SK-N-SH (cell line): ENCODE measurements at regions not wholly inside any gene's neighbourhood (a gene's known extent, or its start where the extent isn't known, plus 50 kb on each side); places are given as distances from the start of the nearest gene placed in this dataset.

ENCODE experiments used
- CTCF ChIA-PET: fragments of 300-600, 350-600 bp; formaldehyde crosslinking; extraction: SDS; loops from one replicate; lab custom pipeline; 2021; lab: Yijun Ruan, JAX
- POLR2A ChIA-PET: fragments of 350-600 bp; sonication (Branson Sonifier 250); formaldehyde crosslinking; extraction: SDS; loops from one replicate; lab custom pipeline; 2020; ENCODE audit warnings: antibody characterized with exemption, inconsistent platforms; lab: Yijun Ruan, JAX
- DNase-seq: peaks from one replicate; pipeline ENCODE4 v3.0.0; 2012
- H2AFZ ChIP-seq: fragments of 200-600 bp; sonication (generic); 2 replicates; pipeline ENCODE4 v1.8.1; 2016; ENCODE audit warnings: antibody characterized with exemption, mild to moderate bottlenecking, low read depth
- H3F3A ChIP-seq: fragments of 200-600 bp; sonication (generic); replicated peaks from 2 replicates; pipeline ENCODE3; 2016; ENCODE audit warnings: antibody characterized with exemption, mild to moderate bottlenecking; ENCODE audit not compliant: insufficient read depth
- H3K27ac ChIP-seq, 2 experiments: fragments of 200-500 bp in 1 of 2; fragments of 200-600 bp in 1 of 2; sonication (Bioruptor generic) in 1 of 2; sonication (generic), shearing (Covaris generic) in 1 of 2; 2 replicates each; pipeline versions ENCODE4 v1.5.1 to v1.6.1; 2014 to 2016; ENCODE audit warnings: low read depth in 2 of 2, inconsistent platforms in 1 of 2, low read length in 1 of 2, mild to moderate bottlenecking in 1 of 2, mixed read lengths in 1 of 2
- H3K27me3 ChIP-seq: fragments of 200-600 bp; sonication (generic), shearing (Covaris generic); 2 replicates; pipeline ENCODE4 v1.6.1; 2016; ENCODE audit warnings: mixed run types; ENCODE audit not compliant: insufficient read depth
- H3K36me3 ChIP-seq, 2 experiments: fragments of 200-500 bp in 1 of 2; fragments of 200-600 bp in 1 of 2; sonication (Bioruptor generic) in 1 of 2; sonication (generic) in 1 of 2; replicated peaks in 1 of 2; 2 replicates each; pipeline versions ENCODE3 to v1.5.1; 2014 to 2016; ENCODE audit warnings: low read length in 1 of 2, mild to moderate bottlenecking in 1 of 2; ENCODE audit not compliant: insufficient read depth in 2 of 2, control insufficient read depth in 1 of 2
- H3K4me1 ChIP-seq, 2 experiments: fragments of 200-500 bp in 1 of 2; fragments of 200-600 bp in 1 of 2; sonication (Bioruptor generic) in 1 of 2; sonication (generic), shearing (Covaris generic) in 1 of 2; 2 replicates each; pipeline versions ENCODE4 v1.5.1 to v1.6.1; 2014 to 2016; ENCODE audit warnings: low read depth in 1 of 2, low read length in 1 of 2, mixed run types in 1 of 2; ENCODE audit not compliant: insufficient read depth in 2 of 2, control insufficient read depth in 1 of 2
- H3K4me2 ChIP-seq: fragments of 200-600 bp; sonication (generic), shearing (Covaris generic); 2 replicates; pipeline ENCODE4 v1.6.1; 2017; ENCODE audit warnings: mixed run types
- H3K4me3 ChIP-seq, 2 experiments: fragments of 200-500 bp in 1 of 2; fragments of 200-600 bp in 1 of 2; sonication (Bioruptor generic) in 1 of 2; sonication (generic), shearing (Covaris generic) in 1 of 2; 2 replicates each; pipeline versions ENCODE4 v1.5.1 to v1.8.1; 2014 to 2016; ENCODE audit warnings: low read depth in 2 of 2, inconsistent platforms in 1 of 2, low read length in 1 of 2, mild to moderate bottlenecking in 1 of 2, mixed read lengths in 1 of 2, moderate library complexity in 1 of 2
- H3K79me2 ChIP-seq: fragments of 200-600 bp; sonication (generic); 2 replicates; pipeline ENCODE4 v1.8.1; 2017; ENCODE audit warnings: mild to moderate bottlenecking; ENCODE audit not compliant: insufficient read depth
- H3K9ac ChIP-seq: fragments of 200-600 bp; sonication (generic); 2 replicates; pipeline ENCODE4 v1.6.1; 2017; ENCODE audit warnings: mixed run types
- H3K9me2 ChIP-seq: fragments of 200-600 bp; sonication (generic); 2 replicates; pipeline ENCODE4 v1.6.1; 2017; ENCODE audit warnings: mixed run types
- H3K9me3 ChIP-seq: fragments of 200-600 bp; sonication (generic); 2 replicates; pipeline ENCODE4 v1.6.1; 2017; ENCODE audit warnings: mixed run types, mild to moderate bottlenecking, moderate library complexity
- H4K20me1 ChIP-seq: fragments of 200-600 bp; sonication (generic); 2 replicates; pipeline ENCODE4 v1.6.1; 2017; ENCODE audit warnings: mild to moderate bottlenecking, mixed run types; ENCODE audit not compliant: insufficient read depth
- CHD2 ChIP-seq: fragments of 150-350 bp; IDR thresholded peaks from 2 replicates; pipeline ENCODE4 v1.6.1; 2018; ENCODE audit warnings: low read length; ENCODE audit not compliant: partially characterized antibody
- FOSL2 ChIP-seq: IDR thresholded peaks from 2 replicates; pipeline ENCODE4 v1.4.0; 2012; ENCODE audit warnings: low read depth, mild to moderate bottlenecking, moderate library complexity, borderline replicate concordance
- FOXJ3 ChIP-seq: sonication (generic); formaldehyde crosslinking; IDR thresholded peaks from 2 replicates; pipeline ENCODE4 v1.5.1; 2020; ENCODE audit warnings: mild to moderate bottlenecking, missing genetic modification reagents
- FOXM1 ChIP-seq: IDR thresholded peaks from 2 replicates; pipeline ENCODE4 v1.4.0; 2012; ENCODE audit warnings: low read depth, mild to moderate bottlenecking
- GATA2 ChIP-seq: sonication (generic); formaldehyde crosslinking; IDR thresholded peaks from 2 replicates; pipeline ENCODE4 v1.5.0; 2020; ENCODE audit warnings: mild to moderate bottlenecking, missing genetic modification reagents
- MEF2A ChIP-seq: IDR thresholded peaks from 2 replicates; pipeline ENCODE4 v1.4.0; 2012; ENCODE audit warnings: low read depth, borderline replicate concordance
- MXI1 ChIP-seq: IDR thresholded peaks from 2 replicates; pipeline ENCODE4 v1.6.1; 2012; ENCODE audit warnings: mild to moderate bottlenecking, low read depth, low read length, improper control_type of control experiment
- NRF1 ChIP-seq: IDR thresholded peaks from 2 replicates; pipeline ENCODE4 v1.6.1; 2012; ENCODE audit warnings: low read depth, mild to moderate bottlenecking, low read length
- POLR2AphosphoS5 ChIP-seq: IDR thresholded peaks from 2 replicates; pipeline ENCODE4 v1.6.1; 2012; ENCODE audit warnings: low read depth, low read length
- RAD21 ChIP-seq: IDR thresholded peaks from 2 replicates; pipeline ENCODE4 v1.6.1; 2012; ENCODE audit warnings: mild to moderate bottlenecking, low read length
- RCOR1 ChIP-seq: fragments of 150-350 bp; IDR thresholded peaks from 2 replicates; pipeline ENCODE4 v1.6.1; 2017; ENCODE audit warnings: antibody characterized with exemption, low read length
- RXRA ChIP-seq: IDR thresholded peaks from 2 replicates; pipeline ENCODE4 v1.4.0; 2012; ENCODE audit warnings: low read depth, mild to moderate bottlenecking, borderline replicate concordance
- SIN3A ChIP-seq: IDR thresholded peaks from 2 replicates; pipeline ENCODE4 v1.6.1; 2012; ENCODE audit warnings: low read depth, mild to moderate bottlenecking, low read length, moderate library complexity, borderline replicate concordance
- SMC3 ChIP-seq: IDR thresholded peaks from 2 replicates; pipeline ENCODE4 v1.6.1; 2012; ENCODE audit warnings: low read depth, low read length, improper control_type of control experiment
- TAF1 ChIP-seq: IDR thresholded peaks from 2 replicates; pipeline ENCODE4 v1.6.1; 2012; ENCODE audit warnings: low read depth, mild to moderate bottlenecking, low read length, moderate library complexity, borderline replicate concordance
- TEAD4 ChIP-seq: IDR thresholded peaks from 2 replicates; pipeline ENCODE4 v1.4.0; 2012; ENCODE audit warnings: mild to moderate bottlenecking, borderline replicate concordance; ENCODE audit not compliant: insufficient read depth
- YY1 ChIP-seq: IDR thresholded peaks from 2 replicates; pipeline ENCODE4 v1.4.0; 2012; ENCODE audit warnings: low read depth, mild to moderate bottlenecking
- WGBS: methylation state at CpG from one replicate; pipeline ENCODE4 v1.1.6; 2017; ENCODE audit warnings: low lambda C conversion rate; 5-methylcytosine and 5-hydroxymethylcytosine counted together
- TF ChIP-seq, protein P1 (sequence below): IDR thresholded peaks from 2 replicates; pipeline ENCODE4; 2012
- TF ChIP-seq, protein P2 (sequence below): IDR thresholded peaks from 2 replicates; pipeline ENCODE4 v1.4.0; 2012; ENCODE audit warnings: low read depth, borderline replicate concordance
- TF ChIP-seq, protein P3 (sequence below): IDR thresholded peaks from 2 replicates; pipeline ENCODE4 v1.4.0; 2012; ENCODE audit warnings: low read depth
- TF ChIP-seq, protein P4 (sequence below): fragments of 200-600 bp; sonication (generic); IDR thresholded peaks from 2 replicates; pipeline ENCODE4 v1.6.1; 2017; ENCODE audit warnings: antibody characterized with exemption, mild to moderate bottlenecking, moderate library complexity
- TF ChIP-seq, protein P5 (sequence below): IDR thresholded peaks from 2 replicates; pipeline ENCODE4 v1.6.1; 2012; ENCODE audit warnings: mild to moderate bottlenecking, low read depth, low read length, moderate library complexity
- TF ChIP-seq, protein P6 (sequence below): fragments of 150-350 bp; IDR thresholded peaks from 2 replicates; pipeline ENCODE4 v1.6.1; 2016; ENCODE audit warnings: mild to moderate bottlenecking, low read depth, low read length

DNA sequence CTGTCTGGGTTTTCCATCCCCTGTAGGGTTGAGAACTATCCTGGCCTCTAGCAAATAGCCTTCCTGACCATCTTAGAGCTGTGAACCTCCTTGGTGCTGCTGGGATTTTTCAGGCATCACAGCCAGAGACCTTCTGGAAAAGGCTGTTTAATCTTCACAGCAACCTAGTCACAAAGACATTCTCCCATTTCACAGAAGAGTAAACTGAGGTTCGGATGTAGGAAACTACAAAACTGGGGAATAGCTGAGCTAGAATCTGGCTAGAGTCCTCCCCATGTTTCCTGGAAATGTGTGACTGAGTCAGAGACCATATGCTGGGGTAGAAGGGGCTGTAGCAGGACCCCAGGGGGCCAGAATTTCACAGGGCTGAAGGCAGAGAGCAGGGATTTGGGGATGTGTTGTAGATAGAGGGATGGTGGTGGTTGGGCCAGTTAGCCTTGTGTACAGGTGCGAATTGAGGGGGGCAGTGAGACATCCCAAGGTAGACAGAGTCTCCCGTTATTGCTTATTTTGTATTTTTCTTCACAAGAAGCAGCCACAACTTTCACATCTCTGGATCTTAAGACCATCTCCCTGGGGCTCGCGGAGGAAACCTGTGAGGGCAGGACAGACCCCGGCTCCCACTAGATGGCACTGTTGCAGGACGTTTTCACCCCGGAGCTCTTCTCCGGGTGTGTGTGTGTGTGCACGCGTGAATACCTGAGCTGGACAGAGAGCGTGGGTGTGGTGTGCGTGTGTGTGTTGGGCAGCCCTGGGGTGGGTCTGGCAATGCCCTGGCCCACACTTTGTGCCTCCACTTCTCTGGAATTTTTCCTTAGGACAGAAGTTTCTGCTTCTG, 66.9 kb upstream of the PRR23C start:
- ChIA-PET CTCF (interaction anchor here (0.6 to 10.3 kb wide), 69 partner anchors 10 to 305 kb away, joined by 3 to 166 read pairs (median 4); partner anchors contain the start of gene PRR23B), POLR2A (interaction anchor here (0.6 kb wide), 1 partner anchor 184 kb away, joined by 3 read pairs; no protein-coding TSS in a partner anchor)
- Histone ChIP-seq H3K4me3 (peak overlapping the region in 1 of 2 experiments; percentile 11; a peak in 1 of 4 replicates), H3K9me3 (no peaks in the 10 kb centered on the region), H3K9ac (no peak overlapping the region), H2AFZ (no peak overlapping the region), H3K79me2 (no peaks in the 10 kb centered on the region), H3K36me3 (no peaks in the 10 kb centered on the region), H3K4me1 (no peaks in the 10 kb centered on the region), H4K20me1 (no peaks in the 10 kb centered on the region), H3K27ac (no peak overlapping the region), H3K4me2 (no peak overlapping the region), H3F3A (no peaks in the 10 kb centered on the region), H3K9me2 (no peaks in the 10 kb centered on the region), H3K27me3 (peaks cover 19% of the 10 kb centered on the region)
- under 1% methylated on average over 12 of the region's 13 CpGs for WGBS
- DNase-seq: peak; percentile 69
- TF ChIP-seq FOSL2 (no peak), POLR2AphosphoS5 (no peak), NRF1 (no peak), CHD2 (no peak), TEAD4 (no peak), RCOR1 (no peak), FOXM1 (no peak), RAD21 (peak; percentile 79), RXRA (no peak), SIN3A (no peak), MXI1 (no peak), SMC3 (peak; percentile 89), MEF2A (no peak), YY1 (no peak), FOXJ3 (no peak), GATA2 (CRISPR knock-in tag) (no peak), TAF1 (no peak)
- TF ChIP-seq, protein P1, sequence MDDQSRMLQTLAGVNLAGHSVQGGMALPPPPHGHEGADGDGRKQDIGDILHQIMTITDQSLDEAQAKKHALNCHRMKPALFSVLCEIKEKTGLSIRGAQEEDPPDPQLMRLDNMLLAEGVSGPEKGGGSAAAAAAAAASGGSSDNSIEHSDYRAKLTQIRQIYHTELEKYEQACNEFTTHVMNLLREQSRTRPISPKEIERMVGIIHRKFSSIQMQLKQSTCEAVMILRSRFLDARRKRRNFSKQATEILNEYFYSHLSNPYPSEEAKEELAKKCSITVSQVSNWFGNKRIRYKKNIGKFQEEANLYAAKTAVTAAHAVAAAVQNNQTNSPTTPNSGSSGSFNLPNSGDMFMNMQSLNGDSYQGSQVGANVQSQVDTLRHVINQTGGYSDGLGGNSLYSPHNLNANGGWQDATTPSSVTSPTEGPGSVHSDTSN: no peak
- TF ChIP-seq, protein P2, sequence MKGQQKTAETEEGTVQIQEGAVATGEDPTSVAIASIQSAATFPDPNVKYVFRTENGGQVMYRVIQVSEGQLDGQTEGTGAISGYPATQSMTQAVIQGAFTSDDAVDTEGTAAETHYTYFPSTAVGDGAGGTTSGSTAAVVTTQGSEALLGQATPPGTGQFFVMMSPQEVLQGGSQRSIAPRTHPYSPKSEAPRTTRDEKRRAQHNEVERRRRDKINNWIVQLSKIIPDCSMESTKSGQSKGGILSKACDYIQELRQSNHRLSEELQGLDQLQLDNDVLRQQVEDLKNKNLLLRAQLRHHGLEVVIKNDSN: no peak
- TF ChIP-seq, protein P3, sequence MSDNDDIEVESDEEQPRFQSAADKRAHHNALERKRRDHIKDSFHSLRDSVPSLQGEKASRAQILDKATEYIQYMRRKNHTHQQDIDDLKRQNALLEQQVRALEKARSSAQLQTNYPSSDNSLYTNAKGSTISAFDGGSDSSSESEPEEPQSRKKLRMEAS: no peak
- TF ChIP-seq, protein P4, sequence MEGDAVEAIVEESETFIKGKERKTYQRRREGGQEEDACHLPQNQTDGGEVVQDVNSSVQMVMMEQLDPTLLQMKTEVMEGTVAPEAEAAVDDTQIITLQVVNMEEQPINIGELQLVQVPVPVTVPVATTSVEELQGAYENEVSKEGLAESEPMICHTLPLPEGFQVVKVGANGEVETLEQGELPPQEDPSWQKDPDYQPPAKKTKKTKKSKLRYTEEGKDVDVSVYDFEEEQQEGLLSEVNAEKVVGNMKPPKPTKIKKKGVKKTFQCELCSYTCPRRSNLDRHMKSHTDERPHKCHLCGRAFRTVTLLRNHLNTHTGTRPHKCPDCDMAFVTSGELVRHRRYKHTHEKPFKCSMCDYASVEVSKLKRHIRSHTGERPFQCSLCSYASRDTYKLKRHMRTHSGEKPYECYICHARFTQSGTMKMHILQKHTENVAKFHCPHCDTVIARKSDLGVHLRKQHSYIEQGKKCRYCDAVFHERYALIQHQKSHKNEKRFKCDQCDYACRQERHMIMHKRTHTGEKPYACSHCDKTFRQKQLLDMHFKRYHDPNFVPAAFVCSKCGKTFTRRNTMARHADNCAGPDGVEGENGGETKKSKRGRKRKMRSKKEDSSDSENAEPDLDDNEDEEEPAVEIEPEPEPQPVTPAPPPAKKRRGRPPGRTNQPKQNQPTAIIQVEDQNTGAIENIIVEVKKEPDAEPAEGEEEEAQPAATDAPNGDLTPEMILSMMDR: peak; percentile 85
- TF ChIP-seq, protein P5, sequence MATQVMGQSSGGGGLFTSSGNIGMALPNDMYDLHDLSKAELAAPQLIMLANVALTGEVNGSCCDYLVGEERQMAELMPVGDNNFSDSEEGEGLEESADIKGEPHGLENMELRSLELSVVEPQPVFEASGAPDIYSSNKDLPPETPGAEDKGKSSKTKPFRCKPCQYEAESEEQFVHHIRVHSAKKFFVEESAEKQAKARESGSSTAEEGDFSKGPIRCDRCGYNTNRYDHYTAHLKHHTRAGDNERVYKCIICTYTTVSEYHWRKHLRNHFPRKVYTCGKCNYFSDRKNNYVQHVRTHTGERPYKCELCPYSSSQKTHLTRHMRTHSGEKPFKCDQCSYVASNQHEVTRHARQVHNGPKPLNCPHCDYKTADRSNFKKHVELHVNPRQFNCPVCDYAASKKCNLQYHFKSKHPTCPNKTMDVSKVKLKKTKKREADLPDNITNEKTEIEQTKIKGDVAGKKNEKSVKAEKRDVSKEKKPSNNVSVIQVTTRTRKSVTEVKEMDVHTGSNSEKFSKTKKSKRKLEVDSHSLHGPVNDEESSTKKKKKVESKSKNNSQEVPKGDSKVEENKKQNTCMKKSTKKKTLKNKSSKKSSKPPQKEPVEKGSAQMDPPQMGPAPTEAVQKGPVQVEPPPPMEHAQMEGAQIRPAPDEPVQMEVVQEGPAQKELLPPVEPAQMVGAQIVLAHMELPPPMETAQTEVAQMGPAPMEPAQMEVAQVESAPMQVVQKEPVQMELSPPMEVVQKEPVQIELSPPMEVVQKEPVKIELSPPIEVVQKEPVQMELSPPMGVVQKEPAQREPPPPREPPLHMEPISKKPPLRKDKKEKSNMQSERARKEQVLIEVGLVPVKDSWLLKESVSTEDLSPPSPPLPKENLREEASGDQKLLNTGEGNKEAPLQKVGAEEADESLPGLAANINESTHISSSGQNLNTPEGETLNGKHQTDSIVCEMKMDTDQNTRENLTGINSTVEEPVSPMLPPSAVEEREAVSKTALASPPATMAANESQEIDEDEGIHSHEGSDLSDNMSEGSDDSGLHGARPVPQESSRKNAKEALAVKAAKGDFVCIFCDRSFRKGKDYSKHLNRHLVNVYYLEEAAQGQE: no peak
- TF ChIP-seq, protein P6, sequence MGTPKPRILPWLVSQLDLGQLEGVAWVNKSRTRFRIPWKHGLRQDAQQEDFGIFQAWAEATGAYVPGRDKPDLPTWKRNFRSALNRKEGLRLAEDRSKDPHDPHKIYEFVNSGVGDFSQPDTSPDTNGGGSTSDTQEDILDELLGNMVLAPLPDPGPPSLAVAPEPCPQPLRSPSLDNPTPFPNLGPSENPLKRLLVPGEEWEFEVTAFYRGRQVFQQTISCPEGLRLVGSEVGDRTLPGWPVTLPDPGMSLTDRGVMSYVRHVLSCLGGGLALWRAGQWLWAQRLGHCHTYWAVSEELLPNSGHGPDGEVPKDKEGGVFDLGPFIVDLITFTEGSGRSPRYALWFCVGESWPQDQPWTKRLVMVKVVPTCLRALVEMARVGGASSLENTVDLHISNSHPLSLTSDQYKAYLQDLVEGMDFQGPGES: no peak
